ENCODE measurements at regions not wholly inside any gene's neighbourhood (a gene's known extent, or its start where the extent isn't known, plus 50 kb on each side); places are given as distances from the start of the nearest gene placed in this dataset.

DNA sequence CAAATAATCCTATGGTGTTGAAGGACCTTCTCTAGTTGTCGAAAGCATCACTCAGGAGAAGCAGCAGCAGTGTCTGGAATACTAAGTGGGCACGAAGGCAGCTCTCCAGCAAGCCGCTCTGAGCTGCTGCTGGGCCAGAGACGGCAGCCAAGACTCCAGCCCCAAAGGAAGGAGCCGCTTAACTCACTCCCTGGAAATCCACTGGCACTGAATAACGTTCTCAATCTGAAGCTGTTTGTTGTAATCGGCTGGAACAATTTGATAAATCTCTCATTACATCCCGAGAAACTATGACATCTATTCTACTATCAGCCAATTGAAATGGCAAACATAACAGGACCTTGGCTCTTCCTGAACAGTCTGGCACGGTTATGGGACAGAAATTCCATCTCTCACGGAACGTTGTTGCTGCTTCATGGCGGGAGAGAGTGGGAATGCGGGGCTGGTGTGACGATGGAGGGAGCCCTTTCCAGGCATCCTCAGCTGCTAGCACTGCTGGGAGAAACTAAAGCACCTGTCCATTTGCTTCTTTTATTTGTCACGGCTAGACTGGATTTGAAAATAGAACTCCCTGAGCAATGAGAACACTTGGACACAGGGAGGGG, 331.5 kb upstream of the RNF32 start:
- TF ChIP-seq FOSB (CRISPR knock-in tag; IDR thresholded peaks at IDR 0.05) (no peak), RFX5 (IDR thresholded peaks at IDR 0.05) (no peak)
- TF ChIP-seq, protein P1, sequence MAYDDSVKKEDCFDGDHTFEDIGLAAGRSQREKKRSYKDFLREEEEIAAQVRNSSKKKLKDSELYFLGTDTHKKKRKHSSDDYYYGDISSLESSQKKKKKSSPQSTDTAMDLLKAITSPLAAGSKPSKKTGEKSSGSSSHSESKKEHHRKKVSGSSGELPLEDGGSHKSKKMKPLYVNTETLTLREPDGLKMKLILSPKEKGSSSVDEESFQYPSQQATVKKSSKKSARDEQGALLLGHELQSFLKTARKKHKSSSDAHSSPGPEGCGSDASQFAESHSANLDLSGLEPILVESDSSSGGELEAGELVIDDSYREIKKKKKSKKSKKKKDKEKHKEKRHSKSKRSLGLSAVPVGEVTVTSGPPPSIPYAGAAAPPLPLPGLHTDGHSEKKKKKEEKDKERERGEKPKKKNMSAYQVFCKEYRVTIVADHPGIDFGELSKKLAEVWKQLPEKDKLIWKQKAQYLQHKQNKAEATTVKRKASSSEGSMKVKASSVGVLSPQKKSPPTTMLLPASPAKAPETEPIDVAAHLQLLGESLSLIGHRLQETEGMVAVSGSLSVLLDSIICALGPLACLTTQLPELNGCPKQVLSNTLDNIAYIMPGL (CRISPR knock-in tag; IDR thresholded peaks at IDR 0.05; ENCODE audit: borderline replicate concordance) = no peak
- H3K27ac ChIP-seq = no peak overlapping the region
- H3K9me3 ChIP-seq = 0 out of 3 replicates have a peak, but pooled peaks cover 4% of the 10 kb centered on the region
- CTCF ChIA-PET = no interaction called here
- DNase-seq (ENCODE audit: low read depth in 1 of 2, low spot score in 1 of 2) = no peak
- H3K4me2 ChIP-seq = no peak overlapping the region
- no peak for FAIRE-seq
- POLR2A ChIA-PET = no interaction called here
- no peak overlapping the region for H3K4me3 ChIP-seq
- no peak for ATAC-seq
- H3K4me1 ChIP-seq = no peaks in the 10 kb centered on the region
- WGBS (ENCODE audit: missing lambda C conversion rate) = 40% methylated on average over 15 of the region's 15 CpGs

DNA sequence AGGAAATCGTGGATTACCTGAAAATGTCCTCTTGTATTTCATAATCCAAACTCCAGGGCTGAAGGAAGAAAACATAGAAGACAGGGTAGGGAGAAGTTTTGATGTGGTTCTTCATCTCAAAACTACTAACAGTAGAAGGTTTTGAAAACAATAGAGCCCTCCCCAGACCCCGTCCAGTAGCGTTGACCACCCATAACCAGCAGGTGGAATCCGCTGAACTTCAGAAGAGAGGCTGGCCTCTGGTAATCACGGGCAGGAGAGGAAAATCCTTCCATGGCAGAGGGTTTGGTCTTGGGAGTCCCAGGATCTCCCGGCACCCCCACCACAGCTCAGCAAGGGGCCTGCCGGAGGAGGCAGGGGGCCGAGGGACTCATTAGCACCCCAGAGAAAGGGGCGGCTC, 333.4 kb upstream of the RNF32 start:
- ChIA-PET CTCF (no interaction called here), POLR2A (no interaction called here)
- no peak for DNase-seq (ENCODE audit: low read depth in 1 of 2, low spot score in 1 of 2)
- 0 out of 3 replicates have a peak, but pooled peaks cover 4% of the 10 kb centered on the region for H3K9me3 ChIP-seq
- H3K27ac ChIP-seq = no peak overlapping the region
- no peak for ATAC-seq
- H3K4me3 ChIP-seq = no peak overlapping the region
- no peak overlapping the region for H3K4me2 ChIP-seq
- TF ChIP-seq MAZ (IDR thresholded peaks at IDR 0.05; ENCODE audit: borderline replicate concordance, low read depth, low read length) (no peak), KDM5A (IDR thresholded peaks at IDR 0.05) (no peak)
- WGBS (ENCODE audit: missing lambda C conversion rate) = 55% methylated on average over 6 of the region's 9 CpGs
- no peaks in the 10 kb centered on the region for H3K4me1 ChIP-seq
- FAIRE-seq = no peak

DNA sequence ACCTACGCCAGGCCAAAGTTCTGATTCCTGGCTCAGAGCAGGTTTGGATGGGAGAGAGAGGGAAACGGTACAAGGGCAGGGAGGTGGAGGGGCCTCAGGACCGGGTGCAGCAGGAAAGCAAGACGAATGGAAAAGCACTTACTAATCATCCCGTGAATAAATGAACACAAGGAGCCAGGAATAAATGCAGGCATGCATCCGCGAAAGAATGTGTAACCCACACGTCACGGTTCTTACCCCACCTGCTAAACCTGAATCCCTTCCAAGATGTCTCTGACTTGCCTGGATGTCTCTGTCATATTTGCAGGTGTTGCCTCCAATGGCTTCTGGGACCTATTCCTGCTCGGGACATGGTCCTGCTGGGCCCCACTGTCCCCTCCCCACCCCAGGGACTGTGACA, 335.2 kb upstream of the RNF32 start:
- CTCF ChIA-PET = no interaction called here
- Histone ChIP-seq H3K4me3 (no peak overlapping the region), H3K4me2 (no peak overlapping the region), H3K27ac (no peak overlapping the region), H3K4me1 (no peaks in the 10 kb centered on the region), H3K9me3 (0 out of 3 replicates have a peak, but pooled peaks cover 4% of the 10 kb centered on the region)
- POLR2A ChIA-PET = no interaction called here
- no peak for ATAC-seq
- FAIRE-seq = no peak
- TF ChIP-seq MAFK (IDR thresholded peaks at IDR 0.05; ENCODE audit: partially characterized antibody) = no peak
- TF ChIP-seq, protein P1 (CRISPR knock-in tag; IDR thresholded peaks at IDR 0.05; ENCODE audit: borderline replicate concordance) = no peak
- no peak for TF ChIP-seq FOXS1 (CRISPR knock-in tag; IDR thresholded peaks at IDR 0.05)
- TF ChIP-seq HDAC2 (IDR thresholded peaks at IDR 0.05) = no peak
- TF ChIP-seq, protein P2, sequence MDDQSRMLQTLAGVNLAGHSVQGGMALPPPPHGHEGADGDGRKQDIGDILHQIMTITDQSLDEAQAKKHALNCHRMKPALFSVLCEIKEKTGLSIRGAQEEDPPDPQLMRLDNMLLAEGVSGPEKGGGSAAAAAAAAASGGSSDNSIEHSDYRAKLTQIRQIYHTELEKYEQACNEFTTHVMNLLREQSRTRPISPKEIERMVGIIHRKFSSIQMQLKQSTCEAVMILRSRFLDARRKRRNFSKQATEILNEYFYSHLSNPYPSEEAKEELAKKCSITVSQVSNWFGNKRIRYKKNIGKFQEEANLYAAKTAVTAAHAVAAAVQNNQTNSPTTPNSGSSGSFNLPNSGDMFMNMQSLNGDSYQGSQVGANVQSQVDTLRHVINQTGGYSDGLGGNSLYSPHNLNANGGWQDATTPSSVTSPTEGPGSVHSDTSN (IDR thresholded peaks at IDR 0.05) = no peak
- no peak for TF ChIP-seq EP300 (IDR thresholded peaks at IDR 0.05)
- no peak for TF ChIP-seq ZC3H11A (IDR thresholded peaks at IDR 0.05)
- no peak for TF ChIP-seq PHF8 (IDR thresholded peaks at IDR 0.05; ENCODE audit: borderline replicate concordance, low read depth)
- TF ChIP-seq, protein P3, sequence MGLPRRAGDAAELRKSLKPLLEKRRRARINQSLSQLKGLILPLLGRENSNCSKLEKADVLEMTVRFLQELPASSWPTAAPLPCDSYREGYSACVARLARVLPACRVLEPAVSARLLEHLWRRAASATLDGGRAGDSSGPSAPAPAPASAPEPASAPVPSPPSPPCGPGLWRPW (IDR thresholded peaks at IDR 0.05) = no peak
- no peak for TF ChIP-seq NFE2L2 (conservative IDR thresholded peaks at IDR 0.05; ENCODE audit: low read length)
- no peak for TF ChIP-seq EHMT2 (IDR thresholded peaks at IDR 0.05; ENCODE audit: low read depth)
- no peak for TF ChIP-seq RNF2 (IDR thresholded peaks at IDR 0.05; ENCODE audit: borderline replicate concordance, low read depth)
- no peak for TF ChIP-seq HEYL (CRISPR knock-in tag; IDR thresholded peaks at IDR 0.05)
- no peak for TF ChIP-seq SREBF2 (IDR thresholded peaks at IDR 0.05)
- TF ChIP-seq FOSB (CRISPR knock-in tag; IDR thresholded peaks at IDR 0.05) = no peak
- TF ChIP-seq CEBPB (IDR thresholded peaks at IDR 0.05) = no peak
- no peak for TF ChIP-seq HOXA7 (CRISPR knock-in tag; IDR thresholded peaks at IDR 0.05)
- TF ChIP-seq, protein P4, sequence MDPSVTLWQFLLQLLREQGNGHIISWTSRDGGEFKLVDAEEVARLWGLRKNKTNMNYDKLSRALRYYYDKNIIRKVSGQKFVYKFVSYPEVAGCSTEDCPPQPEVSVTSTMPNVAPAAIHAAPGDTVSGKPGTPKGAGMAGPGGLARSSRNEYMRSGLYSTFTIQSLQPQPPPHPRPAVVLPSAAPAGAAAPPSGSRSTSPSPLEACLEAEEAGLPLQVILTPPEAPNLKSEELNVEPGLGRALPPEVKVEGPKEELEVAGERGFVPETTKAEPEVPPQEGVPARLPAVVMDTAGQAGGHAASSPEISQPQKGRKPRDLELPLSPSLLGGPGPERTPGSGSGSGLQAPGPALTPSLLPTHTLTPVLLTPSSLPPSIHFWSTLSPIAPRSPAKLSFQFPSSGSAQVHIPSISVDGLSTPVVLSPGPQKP (IDR thresholded peaks at IDR 0.05; ENCODE audit: low read depth, low read length) = no peak
- DNase-seq (ENCODE audit: low read depth in 1 of 2, low spot score in 1 of 2) = no peak
- 31% methylated on average over 10 of the region's 10 CpGs for WGBS (ENCODE audit: missing lambda C conversion rate)
